HG02885 (cell line): ENCODE measurements at regions not wholly inside any gene's neighbourhood (a gene's known extent, or its start where the extent isn't known, plus 50 kb on each side); places are given as distances from the start of the nearest gene placed in this dataset.
A peak's percentile ranks its signal among the peaks of the same experiment; 100 is the strongest.
"Not testable (repeated sequence)": the region's sequence is repeated elsewhere in the genome, so short reads cannot be mapped to it uniquely, and the experiment has no call there.

Experiments used
- ATAC-seq: cut with Tn5 transposase; IDR thresholded peaks from one replicate; pipeline ENCODE4 v1.9.1; 2021; ENCODE audit warnings: mild to moderate bottlenecking; ENCODE audit not compliant: unreplicated experiment, poor library complexity

GRCh38 chr2:14501061-14501460 is 131.5 kb upstream of the LRATD1 start:
- ATAC-seq: no peak

DNA sequence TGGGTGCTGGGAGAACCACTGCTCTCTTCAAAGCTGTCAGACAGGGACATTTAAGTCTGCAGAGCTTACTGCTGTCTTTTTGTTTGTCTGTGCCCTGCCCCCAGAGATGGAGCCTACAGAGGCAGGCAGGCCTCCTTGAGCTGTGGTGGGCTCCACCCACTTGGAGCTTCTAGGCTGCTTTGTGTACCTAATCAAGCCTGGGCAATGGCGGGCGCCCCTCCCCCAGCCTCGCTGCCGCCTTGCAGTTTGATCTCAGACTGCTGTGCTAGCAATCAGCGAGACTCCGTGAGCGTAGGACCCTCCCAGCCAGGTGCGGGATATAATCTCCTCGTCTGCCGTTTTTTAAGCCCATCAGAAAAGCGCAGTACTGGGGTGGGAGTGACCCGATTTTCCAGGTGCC is 125.6 kb upstream of the LRATD1 start:
- ATAC-seq: not testable (repeated sequence)

GRCh38 chr2:14511541-14511940 is 121.0 kb upstream of the LRATD1 start:
- ATAC-seq: no peak

DNA sequence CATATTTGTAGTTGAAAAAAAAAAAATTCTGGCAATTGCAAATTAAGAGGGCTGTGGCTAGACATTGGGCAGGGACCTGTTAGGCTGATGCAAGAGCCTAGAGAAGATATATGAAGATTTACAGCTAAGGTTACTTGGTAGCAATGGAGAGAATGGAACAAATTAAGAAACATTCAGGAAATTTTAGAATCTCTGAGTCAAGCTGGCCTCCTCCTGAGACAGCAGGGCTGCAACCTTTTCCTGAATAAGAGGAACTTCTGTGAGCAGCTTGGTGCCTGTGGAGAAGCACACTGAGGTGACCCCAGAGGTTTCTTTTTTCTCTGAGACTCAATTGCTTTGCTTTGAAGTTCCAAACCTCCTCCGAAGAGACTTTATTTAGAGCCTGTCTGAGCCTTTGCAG is 118.6 kb upstream of the LRATD1 start:
- ATAC-seq: no peak

GRCh38 chr2:14516844-14517243 is 115.7 kb upstream of the LRATD1 start:
- peak; percentile 83 for ATAC-seq

DNA sequence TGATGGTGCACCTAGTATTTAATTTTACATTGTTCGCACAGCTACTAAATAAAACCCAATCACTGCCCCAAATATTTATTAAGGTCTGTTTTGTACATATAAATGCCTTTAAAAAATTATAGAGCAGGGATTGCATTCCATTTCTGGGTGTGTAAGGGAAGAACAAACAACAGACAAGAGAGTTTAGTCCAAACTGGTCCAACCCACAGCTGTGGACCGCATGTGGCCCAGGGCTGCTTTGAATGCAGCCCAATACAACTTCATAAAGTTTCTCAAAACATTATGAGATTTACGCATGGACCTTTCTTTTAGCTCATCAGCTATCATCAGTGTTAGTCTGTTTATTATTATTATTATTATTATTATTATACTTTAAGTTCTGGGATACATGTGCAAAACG is 114.8 kb upstream of the LRATD1 start:
- ATAC-seq: no peak

GRCh38 chr2:14520385-14520945 is 112.1 kb upstream of the LRATD1 start:
- no peak for ATAC-seq

DNA sequence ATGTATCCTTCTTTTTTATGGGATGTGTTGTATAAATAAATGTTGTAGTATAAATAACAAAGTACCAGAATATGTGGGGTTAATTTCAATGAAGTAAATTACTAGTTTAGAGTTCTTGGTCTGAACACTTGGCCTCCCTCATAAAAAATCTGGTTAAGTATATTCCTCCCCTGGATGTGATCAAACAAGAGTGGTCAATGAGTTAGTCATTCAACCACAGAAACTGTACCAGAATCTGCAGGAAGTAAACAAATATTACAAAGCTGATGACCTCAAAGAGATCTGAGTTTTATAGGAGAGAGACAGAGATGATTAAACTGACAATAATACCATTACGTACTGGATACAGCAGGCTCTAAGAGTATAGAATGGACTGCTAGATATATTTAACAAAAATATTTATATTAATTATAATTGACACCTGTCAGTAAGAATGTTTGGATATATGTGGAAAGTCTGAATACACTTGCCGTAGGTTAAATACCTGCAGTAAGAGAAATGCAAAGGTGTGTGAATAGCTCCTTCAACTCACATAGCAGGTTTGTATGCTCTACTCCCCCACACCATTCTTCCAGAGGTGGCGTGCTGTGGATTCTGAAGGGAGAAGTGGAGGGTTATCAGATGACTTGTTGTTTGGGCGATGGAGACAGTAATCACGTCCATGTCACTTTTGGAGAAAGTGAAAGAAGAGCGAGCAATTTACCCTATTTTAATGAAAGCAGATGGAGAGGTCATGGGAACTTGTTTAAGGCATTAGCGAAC is 108.3 kb upstream of the LRATD1 start:
- ATAC-seq: no peak

GRCh38 chr2:14524803-14525080 is 107.8 kb upstream of the LRATD1 start:
- no peak for ATAC-seq

- no peak for ATAC-seq
Measured at GRCh38 chr2:14530506-14530905, 102.0 kb upstream of the LRATD1 start.

DNA sequence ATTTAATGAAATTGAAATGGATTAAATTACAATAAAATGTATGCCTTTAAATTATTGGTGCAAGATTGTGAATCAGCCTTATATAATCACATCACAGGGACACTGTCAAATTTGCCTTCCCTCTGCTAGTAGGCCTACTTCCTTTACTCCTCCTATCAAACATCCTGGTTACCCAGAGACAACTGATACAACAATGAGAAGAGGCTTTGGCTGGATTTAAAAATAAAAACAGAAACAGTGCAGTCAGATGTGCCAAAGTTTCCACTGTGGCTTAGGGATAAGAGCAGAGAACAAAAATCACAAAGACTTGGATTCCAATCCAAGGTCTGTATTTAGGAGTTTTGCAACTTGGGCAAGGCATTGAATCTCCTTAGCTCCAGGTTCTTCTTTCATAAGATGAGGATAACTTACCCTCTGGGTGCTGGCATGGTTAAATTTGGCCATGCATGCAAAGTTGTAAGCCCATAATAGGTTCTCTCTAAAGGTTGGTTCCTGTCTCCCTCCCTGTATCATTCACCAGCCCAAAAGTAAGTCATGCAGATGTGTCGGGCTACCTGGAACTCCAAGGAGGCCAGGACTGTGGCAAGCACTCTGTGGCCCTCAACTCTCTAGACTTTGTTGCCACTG is 99.3 kb upstream of the LRATD1 start:
- no peak for ATAC-seq

DNA sequence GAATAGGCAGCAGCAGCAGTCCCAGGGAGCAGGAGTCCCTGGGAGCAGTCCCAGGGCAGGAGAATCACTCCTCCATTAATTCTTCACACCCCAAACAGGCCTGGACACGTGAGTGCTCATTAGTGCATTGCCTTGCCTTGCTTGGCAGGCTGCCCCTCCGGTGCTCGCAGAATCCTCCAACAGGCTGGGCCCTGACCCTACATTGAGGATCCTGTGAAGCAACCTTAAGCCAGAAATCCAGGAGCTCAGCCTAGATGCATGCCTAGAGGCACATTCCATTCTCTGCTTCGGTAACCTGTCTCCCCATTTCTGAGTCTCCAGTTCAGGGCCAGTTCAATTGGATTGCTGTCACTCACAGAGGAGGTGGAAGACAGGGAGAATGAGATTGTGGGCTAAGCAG is 97.4 kb upstream of the LRATD1 start:
- no peak for ATAC-seq

- ATAC-seq: no peak
Measured at GRCh38 chr2:14536976-14537375, 95.5 kb upstream of the LRATD1 start.

DNA sequence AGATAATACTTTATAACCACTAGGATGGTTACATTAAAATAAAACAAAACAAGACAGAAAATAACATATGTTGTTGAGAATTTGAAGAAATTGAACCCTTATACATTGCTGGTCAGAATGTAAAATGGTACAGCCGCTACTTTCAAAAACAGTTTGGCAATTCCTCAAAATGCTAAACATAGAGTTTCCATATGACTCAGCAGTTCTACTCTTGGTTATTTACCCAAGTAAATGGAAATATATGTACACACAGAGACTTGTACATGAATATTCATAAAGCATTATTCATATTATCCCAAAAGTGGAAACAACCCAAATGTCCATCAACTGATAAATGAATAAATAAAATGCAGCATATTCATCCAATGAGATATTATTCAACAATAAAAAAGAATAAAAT is 92.5 kb upstream of the LRATD1 start:
- peak; percentile 65 for ATAC-seq

DNA sequence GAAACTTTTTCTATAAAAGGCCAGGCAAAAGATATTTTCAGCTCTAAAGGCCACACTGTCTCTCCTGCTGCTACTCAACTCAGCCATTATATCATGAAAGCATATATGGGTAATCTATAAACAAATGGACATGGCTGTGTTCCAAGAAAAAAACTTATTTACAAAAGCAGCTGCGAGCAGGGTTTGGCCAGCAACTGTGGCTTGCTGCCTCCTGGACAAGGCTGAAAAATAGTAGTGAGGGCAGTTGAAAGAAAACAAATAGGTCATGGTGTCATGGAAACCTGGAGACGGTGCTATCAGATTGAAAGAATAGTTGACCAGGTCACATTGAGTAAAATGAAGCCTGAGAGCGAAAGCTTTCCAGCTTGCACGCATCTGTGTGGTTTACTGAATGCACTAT is 89.2 kb upstream of the LRATD1 start:
- no peak for ATAC-seq

DNA sequence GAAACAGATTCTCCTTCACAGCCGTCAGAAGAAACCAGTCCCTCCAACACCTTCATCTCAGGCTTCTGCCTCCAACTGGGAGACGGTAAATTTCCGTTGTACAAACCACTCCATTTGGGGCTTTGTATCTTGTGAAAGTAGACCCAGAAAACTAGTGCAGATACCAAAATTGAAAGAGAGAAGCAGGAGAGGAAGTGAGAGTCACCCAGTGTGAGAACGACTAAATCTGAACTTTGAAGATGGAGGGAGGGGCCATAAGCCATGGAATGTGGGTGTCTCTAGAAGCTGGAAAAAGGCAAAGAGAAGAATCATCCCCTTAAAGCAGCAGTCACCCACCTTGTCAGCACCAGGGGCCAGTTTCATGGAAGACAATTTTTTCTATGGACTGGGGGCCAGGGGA is 88.3 kb upstream of the LRATD1 start:
- ATAC-seq: no peak

- no peak for ATAC-seq
Measured at GRCh38 chr2:14547830-14548229, 84.7 kb upstream of the LRATD1 start.

- ATAC-seq: no peak
Measured at GRCh38 chr2:14550658-14551057, 81.9 kb upstream of the LRATD1 start.

DNA sequence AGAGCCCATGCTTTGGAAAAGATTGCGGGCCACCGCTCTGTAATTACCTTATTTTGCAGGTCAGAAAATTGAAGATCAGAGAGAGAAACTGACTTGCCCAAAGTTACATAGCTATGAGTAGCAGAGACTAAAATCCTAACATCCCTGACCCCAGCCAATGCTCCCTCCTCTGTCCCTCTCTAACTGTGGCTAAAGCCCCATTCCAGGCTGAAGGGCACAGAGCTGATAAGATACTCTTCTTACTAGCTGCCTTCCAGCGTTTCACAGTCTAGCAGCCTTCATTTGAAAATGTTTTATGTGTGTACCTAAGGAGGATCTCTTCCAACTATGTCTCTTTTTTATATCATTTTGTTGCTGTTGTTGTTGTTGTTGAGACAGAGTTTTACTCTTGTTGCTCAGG is 81.4 kb upstream of the LRATD1 start:
- ATAC-seq: no peak

DNA sequence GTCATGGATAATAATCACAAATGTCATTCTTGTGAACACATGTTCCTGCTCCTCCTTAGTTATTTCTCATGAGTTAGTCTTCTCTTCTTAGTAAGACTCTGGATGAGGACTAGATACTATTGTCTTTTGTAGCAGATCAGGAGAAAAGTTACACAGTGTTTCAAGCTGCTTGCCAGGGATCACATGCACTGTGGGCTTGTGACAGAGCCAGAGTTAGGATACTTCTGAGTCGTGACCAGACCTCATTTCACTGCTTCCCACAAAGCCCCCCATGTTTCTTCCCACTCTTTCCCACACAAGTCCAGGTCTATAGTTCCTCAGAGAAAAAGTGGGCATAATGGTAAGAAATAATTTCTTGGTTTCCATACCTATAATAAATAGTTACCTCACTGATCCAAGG is 80.2 kb upstream of the LRATD1 start:
- no peak for ATAC-seq

DNA sequence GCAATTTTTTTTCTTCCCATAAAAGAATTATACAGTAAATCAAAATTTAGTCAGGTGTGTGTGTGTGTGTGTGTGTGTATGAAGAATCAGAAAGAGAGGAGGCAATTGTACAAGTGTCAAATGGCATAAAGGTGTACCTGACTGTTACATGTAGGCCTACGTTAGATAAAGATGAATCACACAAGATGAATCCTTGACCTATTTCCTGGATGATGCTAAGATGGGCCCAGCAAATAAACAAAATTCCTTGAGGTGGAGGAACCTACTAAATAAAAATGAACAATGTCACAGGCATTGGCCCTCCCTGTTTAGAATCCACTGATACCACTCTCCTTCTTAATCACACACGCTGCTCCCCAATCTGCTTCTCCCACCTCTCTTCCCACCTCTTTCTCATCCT is 79.7 kb upstream of the LRATD1 start:
- ATAC-seq: no peak
